Natural killer cell (primary cell): ENCODE measurements at regions not wholly inside any gene's neighbourhood (a gene's known extent, or its start where the extent isn't known, plus 50 kb on each side); places are given as distances from the start of the nearest gene placed in this dataset.

Experiments
- ATAC-seq, 3 donors: fragments of 150-1000 bp in 2 of 3; fragments of 200-7000 bp in 1 of 3; cut with Tn5 transposase; 1 replicate in 1 of 3; 2 replicates in 2 of 3; pipeline ENCODE4 v1.10.0; 2021; ENCODE audit warnings: mild to moderate bottlenecking in 2 of 3, moderate library complexity in 2 of 3
- DNase-seq, 2 donors: peaks; one replicate each; pipeline versions ENCODE4 v3.0.0 to v3.0.0-alpha.2; 2013 to 2021; ENCODE audit warnings: mixed read lengths in 1 of 2
- H3K27ac ChIP-seq: one replicate; pipeline ENCODE4 v1.5.1; 2013; ENCODE audit warnings: mild to moderate bottlenecking, low read length
- H3K27me3 ChIP-seq: one replicate; pipeline ENCODE4 v1.6.1; 2013; ENCODE audit warnings: low read length; ENCODE audit not compliant: control insufficient read depth, insufficient read depth
- H3K36me3 ChIP-seq: one replicate; pipeline ENCODE4 v1.6.1; 2013; ENCODE audit warnings: low read length; ENCODE audit not compliant: control insufficient read depth, insufficient read depth
- H3K4me1 ChIP-seq: one replicate; pipeline ENCODE4 v1.6.1; 2013; ENCODE audit warnings: low read length; ENCODE audit not compliant: control insufficient read depth, insufficient read depth
- H3K4me3 ChIP-seq: one replicate; pipeline ENCODE4 v1.5.1; 2013; ENCODE audit warnings: low read length
- H3K9me3 ChIP-seq: one replicate; pipeline ENCODE4 v1.6.1; 2013; ENCODE audit warnings: low read length; ENCODE audit not compliant: control insufficient read depth, insufficient read depth
- H3K27ac Mint-ChIP-seq, 2 donors: one replicate each; pipeline ENCODE4 v1.8.0; 2022; ENCODE audit warnings: mild to moderate bottlenecking in 2 of 2, mixed read lengths in 2 of 2, moderate library complexity in 1 of 2
- H3K27me3 Mint-ChIP-seq, 2 donors: one replicate each; pipeline ENCODE4 v1.8.0; 2022; ENCODE audit warnings: low read depth in 2 of 2, mixed read lengths in 2 of 2
- H3K36me3 Mint-ChIP-seq: one replicate; pipeline ENCODE4 v1.8.0; 2022; ENCODE audit warnings: mixed read lengths
- H3K4me1 Mint-ChIP-seq, 2 donors: one replicate each; pipeline ENCODE4 v1.8.0; 2022; ENCODE audit warnings: mixed read lengths in 2 of 2
- H3K4me3 Mint-ChIP-seq: one replicate; pipeline ENCODE4 v1.8.0; 2022; ENCODE audit warnings: mild to moderate bottlenecking, moderate library complexity, mixed read lengths
- H3K9me3 Mint-ChIP-seq, 2 donors: one replicate each; pipeline ENCODE4 v1.8.0; 2022; ENCODE audit warnings: mixed read lengths in 2 of 2
- CTCF ChIP-seq: fragments of 200-600 bp; IDR thresholded peaks from one replicate; pipeline ENCODE4 v1.8.0; 2022; ENCODE audit warnings: antibody characterized with exemption
- WGBS: methylation state at CpG from one replicate; pipeline ENCODE4 v1.1.7; 2013; ENCODE audit warnings: missing lambda C conversion rate; ENCODE audit not compliant: insufficient coverage; 5-methylcytosine and 5-hydroxymethylcytosine counted together
- intact Hi-C: fragments of 100-400 bp; cut with micrococcal nuclease; formaldehyde crosslinking; loops from one replicate; pipeline ENCODE4 v1.14.2; 2022

GRCh38 chr3:64377942-64378341 is 152.7 kb upstream of the PRICKLE2 start:
- Mint-ChIP-seq H3K4me3 (no peak overlapping the region), H3K4me1 (no peaks in the 10 kb centered on the region), H3K27ac (no peak overlapping the region), H3K9me3 (peaks cover 5 to 13% of the 10 kb centered on the region in 2 donors), H3K27me3 (no peaks in the 10 kb centered on the region), H3K36me3 (no peaks in the 10 kb centered on the region)
- Histone ChIP-seq H3K4me3 (no peak overlapping the region), H3K36me3 (no peaks in the 10 kb centered on the region), H3K27me3 (no peaks in the 10 kb centered on the region), H3K27ac (no peak overlapping the region), H3K9me3 (no peaks in the 10 kb centered on the region), H3K4me1 (no peaks in the 10 kb centered on the region)
- DNase-seq (no peak), ATAC-seq (no peak)
- no peak for TF ChIP-seq CTCF
- WGBS = 86% methylated on average over 5 of the region's 5 CpGs
- intact Hi-C loops = no loop called here

DNA sequence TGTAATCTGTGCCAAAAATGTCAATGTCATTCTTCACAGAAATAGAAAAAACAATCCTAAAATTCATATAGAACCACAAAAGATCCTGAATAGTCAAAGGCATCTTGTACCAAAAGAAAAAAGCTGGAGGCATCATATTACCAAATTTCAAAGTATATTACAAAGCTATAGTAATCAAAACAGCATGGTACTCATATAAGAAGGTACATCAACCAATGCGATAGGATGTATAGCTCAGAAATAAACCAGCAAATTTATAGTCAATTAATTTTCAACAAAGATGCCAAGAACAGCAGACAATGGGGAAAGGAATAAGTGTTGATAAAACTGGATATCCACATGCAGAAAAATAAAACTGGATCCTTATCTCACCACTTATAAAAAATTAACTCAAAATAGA is 150.5 kb upstream of the PRICKLE2 start:
- Mint-ChIP-seq H3K4me3 (no peak overlapping the region), H3K4me1 (no peaks in the 10 kb centered on the region), H3K27me3 (no peaks in the 10 kb centered on the region), H3K27ac (no peak overlapping the region), H3K9me3 (peaks cover 5 to 11% of the 10 kb centered on the region in 2 donors), H3K36me3 (no peaks in the 10 kb centered on the region)
- WGBS = no CpG with 5 or more reads among the region's 1 CpG
- Histone ChIP-seq H3K4me1 (no peaks in the 10 kb centered on the region), H3K27me3 (no peaks in the 10 kb centered on the region), H3K27ac (no peak overlapping the region), H3K4me3 (no peak overlapping the region), H3K36me3 (no peaks in the 10 kb centered on the region), H3K9me3 (no peaks in the 10 kb centered on the region)
- TF ChIP-seq CTCF = no peak
- no peak for DNase-seq
- ATAC-seq = no peak
- intact Hi-C loops = no loop called here

DNA sequence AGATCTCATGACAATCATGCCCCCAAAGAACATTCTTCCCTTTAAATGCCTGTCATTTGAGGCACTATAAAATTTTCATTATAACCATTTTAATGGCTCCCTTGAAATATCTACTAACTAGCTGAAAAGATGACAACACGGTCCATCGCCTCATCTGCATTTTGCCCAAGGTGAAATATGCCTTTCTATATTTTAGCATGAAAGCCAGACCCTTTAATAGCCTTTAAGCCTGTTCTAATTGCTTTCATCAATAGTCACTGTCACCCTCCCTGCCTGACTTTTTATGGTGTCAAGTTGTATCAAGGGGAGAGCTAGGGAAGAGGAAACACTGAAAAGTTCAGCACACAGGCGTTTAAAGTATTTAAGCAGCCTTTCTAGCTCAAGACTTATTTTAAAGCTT is 144.1 kb upstream of the PRICKLE2 start:
- H3K36me3 Mint-ChIP-seq = no peaks in the 10 kb centered on the region
- Histone ChIP-seq H3K4me3 (no peak overlapping the region), H3K27ac (no peak overlapping the region), H3K27me3 (no peaks in the 10 kb centered on the region), H3K36me3 (no peaks in the 10 kb centered on the region), H3K4me1 (no peaks in the 10 kb centered on the region), H3K9me3 (no peaks in the 10 kb centered on the region)
- no peak overlapping the region for H3K4me3 Mint-ChIP-seq
- H3K9me3 Mint-ChIP-seq = peaks cover 0 to 5% of the 10 kb centered on the region in 2 donors
- no peak for TF ChIP-seq CTCF
- H3K27me3 Mint-ChIP-seq = no peaks in the 10 kb centered on the region
- DNase-seq (no peak), ATAC-seq (no peak)
- intact Hi-C loops = no loop called here
- no peaks in the 10 kb centered on the region for H3K4me1 Mint-ChIP-seq
- 95% methylated on average over 3 of the region's 3 CpGs for WGBS
- no peak overlapping the region for H3K27ac Mint-ChIP-seq

GRCh38 chr3:64368257-64369020 is 143.2 kb upstream of the PRICKLE2 start:
- Mint-ChIP-seq H3K27ac (no peak overlapping the region), H3K36me3 (no peaks in the 10 kb centered on the region), H3K4me3 (no peak overlapping the region), H3K4me1 (no peaks in the 10 kb centered on the region), H3K27me3 (no peaks in the 10 kb centered on the region), H3K9me3 (peaks cover 0 to 4% of the 10 kb centered on the region in 2 donors)
- DNase-seq (no peak), ATAC-seq (no peak)
- H3K36me3 ChIP-seq = no peaks in the 10 kb centered on the region
- TF ChIP-seq CTCF = no peak
- H3K4me3 ChIP-seq = no peak overlapping the region
- intact Hi-C loops = no loop called here
- H3K4me1 ChIP-seq = no peaks in the 10 kb centered on the region
- H3K27ac ChIP-seq = no peak overlapping the region
- no peaks in the 10 kb centered on the region for H3K9me3 ChIP-seq
- 80% methylated on average over 10 of the region's 10 CpGs for WGBS
- no peaks in the 10 kb centered on the region for H3K27me3 ChIP-seq
